Transverse colon (tissue), 4 donors: ENCODE measurements at regions not wholly inside any gene's neighbourhood (a gene's known extent, or its start where the extent isn't known, plus 50 kb on each side); places are given as distances from the start of the nearest gene placed in this dataset.

ENCODE experiments used
- DNase-seq: peaks from one replicate; pipeline ENCODE4 v3.0.0-alpha.2; 2019
- H3K27ac ChIP-seq, 4 donors: fragments of 200-600 bp; sonication (generic); 2 replicates each; pipeline ENCODE4 v1.5.1; 2016 to 2018; ENCODE audit warnings: inconsistent platforms in 4 of 4
- H3K27me3 ChIP-seq: fragments of 200-600 bp; sonication (generic); 2 replicates; pipeline ENCODE4 v1.5.1; 2017; ENCODE audit warnings: inconsistent platforms
- H3K36me3 ChIP-seq, 4 donors: fragments of 200-600 bp; sonication (generic); 2 replicates each; pipeline ENCODE4 v1.5.1; 2017 to 2019; ENCODE audit warnings: inconsistent platforms in 4 of 4
- H3K4me1 ChIP-seq, 4 donors: fragments of 200-600 bp; sonication (generic); 2 replicates each; pipeline ENCODE4 v1.5.1; 2017 to 2020; ENCODE audit warnings: inconsistent platforms in 4 of 4
- H3K4me3 ChIP-seq, 4 donors: fragments of 200-600 bp; sonication (generic); 1 replicate in 1 of 4; 2 replicates in 3 of 4; pipeline versions ENCODE4 v1.5.1 to v1.6.1; 2017 to 2019; ENCODE audit warnings: inconsistent platforms in 4 of 4
- H3K9me3 ChIP-seq, 2 donors: fragments of 200-600 bp; sonication (generic); 2 replicates each; pipeline ENCODE4 v1.5.1; 2017 to 2019; ENCODE audit warnings: inconsistent platforms in 2 of 2
- EP300 ChIP-seq: sonication (generic); formaldehyde crosslinking; IDR thresholded peaks from one replicate; pipeline ENCODE4 v1.6.1; 2017; ENCODE audit warnings: antibody characterized with exemption, low read depth
- POLR2A ChIP-seq: fragments of 450-650 bp; IDR thresholded peaks from one replicate; pipeline ENCODE4 v1.6.1; 2016; ENCODE audit warnings: antibody characterized with exemption, mild to moderate bottlenecking, moderate library complexity
- POLR2AphosphoS5 ChIP-seq, 3 donors: sonication (generic); formaldehyde crosslinking; IDR thresholded peaks; one replicate each; pipeline ENCODE4 v1.6.1; 2016; ENCODE audit warnings: antibody characterized with exemption in 3 of 3
- WGBS, 2 donors: methylation state at CpG; one replicate each; pipeline ENCODE4 v1.1.5; 2018; ENCODE audit warnings: low coverage in 1 of 2; 5-methylcytosine and 5-hydroxymethylcytosine counted together
- in situ Hi-C, 4 donors: fragments of 200-750 bp; cut with MboI; loops; one replicate each; pipeline versions ENCODE4 v1.15.0 to v1.15.1; 2017; ENCODE audit warnings: low sequenced_read_pairs in 3 of 4, low pct_ligation_motif_present in 1 of 4, low pct_unique_long_range_greater_than_20kb in 1 of 4
- intact Hi-C: fragments of 100-400 bp; cut with DNase I; formaldehyde crosslinking; loops from one replicate; pipeline ENCODE4 v1.15.1; 2023; ENCODE audit warnings: low total_unique reads
- TF ChIP-seq, protein P1 (sequence below), 5 experiments: fragments of 200-600 bp in 3 of 5; fragments of 450-650 bp in 2 of 5; sonication (generic) in 3 of 5; IDR thresholded peaks; 1 replicate in 2 of 5; 2 replicates in 3 of 5; pipeline ENCODE4 v1.5.1; 2016 to 2017; ENCODE audit warnings: antibody characterized with exemption in 5 of 5, inconsistent platforms in 3 of 5, mild to moderate bottlenecking in 2 of 5, moderate library complexity in 1 of 5

DNA sequence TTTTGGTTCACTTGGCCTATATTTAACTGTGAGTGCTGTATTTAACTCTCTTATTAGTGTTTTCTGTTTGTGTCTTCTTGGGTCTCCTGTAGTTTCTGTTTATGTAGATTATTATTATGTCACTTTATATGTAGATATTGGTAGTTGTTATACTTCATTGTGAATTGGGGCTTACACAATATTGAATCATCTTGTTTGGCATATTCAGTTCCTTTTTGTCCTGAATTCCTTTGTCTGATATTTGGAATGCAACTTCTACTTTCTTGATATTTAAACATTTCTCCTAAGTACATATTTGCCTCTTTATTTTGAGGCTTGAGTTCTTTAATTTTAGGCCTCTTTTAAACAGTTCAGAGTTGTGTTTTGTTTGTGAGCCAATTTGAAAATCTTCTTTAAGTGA, 544.8 kb upstream of the ADGRL3 start:
- intact Hi-C loops, result no loop called here
- H3K27ac ChIP-seq, result no peak overlapping the region
- H3K4me1 ChIP-seq, result no peaks in the 10 kb centered on the region
- no peaks in the 10 kb centered on the region for H3K36me3 ChIP-seq
- no peak for DNase-seq
- in situ Hi-C loops, result no loop called here
- no peaks in the 10 kb centered on the region for H3K9me3 ChIP-seq
- H3K27me3 ChIP-seq, result no peaks in the 10 kb centered on the region
- TF ChIP-seq EP300, result no peak
- TF ChIP-seq, protein P1, sequence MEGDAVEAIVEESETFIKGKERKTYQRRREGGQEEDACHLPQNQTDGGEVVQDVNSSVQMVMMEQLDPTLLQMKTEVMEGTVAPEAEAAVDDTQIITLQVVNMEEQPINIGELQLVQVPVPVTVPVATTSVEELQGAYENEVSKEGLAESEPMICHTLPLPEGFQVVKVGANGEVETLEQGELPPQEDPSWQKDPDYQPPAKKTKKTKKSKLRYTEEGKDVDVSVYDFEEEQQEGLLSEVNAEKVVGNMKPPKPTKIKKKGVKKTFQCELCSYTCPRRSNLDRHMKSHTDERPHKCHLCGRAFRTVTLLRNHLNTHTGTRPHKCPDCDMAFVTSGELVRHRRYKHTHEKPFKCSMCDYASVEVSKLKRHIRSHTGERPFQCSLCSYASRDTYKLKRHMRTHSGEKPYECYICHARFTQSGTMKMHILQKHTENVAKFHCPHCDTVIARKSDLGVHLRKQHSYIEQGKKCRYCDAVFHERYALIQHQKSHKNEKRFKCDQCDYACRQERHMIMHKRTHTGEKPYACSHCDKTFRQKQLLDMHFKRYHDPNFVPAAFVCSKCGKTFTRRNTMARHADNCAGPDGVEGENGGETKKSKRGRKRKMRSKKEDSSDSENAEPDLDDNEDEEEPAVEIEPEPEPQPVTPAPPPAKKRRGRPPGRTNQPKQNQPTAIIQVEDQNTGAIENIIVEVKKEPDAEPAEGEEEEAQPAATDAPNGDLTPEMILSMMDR (IDR thresholded peaks at IDR 0.05), result no peak
- TF ChIP-seq POLR2AphosphoS5 (IDR thresholded peaks at IDR 0.05), result no peak
- TF ChIP-seq POLR2A, result no peak
- H3K4me3 ChIP-seq, result no peak overlapping the region

DNA sequence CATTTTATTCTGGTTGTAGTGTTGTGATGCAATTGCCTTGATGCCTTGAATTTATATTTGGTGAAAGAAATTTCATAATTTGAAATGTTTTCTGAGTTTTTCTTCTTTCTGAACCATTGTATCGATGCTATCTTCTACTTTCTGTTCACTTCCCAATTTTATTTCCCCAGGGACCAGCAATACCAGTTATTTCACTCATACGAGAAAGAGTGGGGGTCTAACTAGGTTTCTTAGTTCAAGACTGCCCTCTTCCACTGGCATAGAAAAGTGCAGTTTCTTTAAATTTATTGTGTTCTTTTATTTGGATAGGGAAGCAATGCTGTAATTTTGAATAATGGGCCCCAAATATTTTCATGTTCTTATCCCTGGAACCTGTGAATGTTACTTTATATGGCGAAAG, 544.0 kb upstream of the ADGRL3 start:
- no peaks in the 10 kb centered on the region for H3K27me3 ChIP-seq
- no peak overlapping the region for H3K27ac ChIP-seq
- intact Hi-C loops, result no loop called here
- H3K9me3 ChIP-seq, result no peaks in the 10 kb centered on the region
- H3K4me1 ChIP-seq, result no peaks in the 10 kb centered on the region
- H3K4me3 ChIP-seq, result no peak overlapping the region
- H3K36me3 ChIP-seq, result no peaks in the 10 kb centered on the region
- no peak for DNase-seq
- in situ Hi-C loops, result no loop called here
- no peak for TF ChIP-seq POLR2A
- 72% methylated on average over 3 of the region's 3 CpGs for WGBS, 2 donors

DNA sequence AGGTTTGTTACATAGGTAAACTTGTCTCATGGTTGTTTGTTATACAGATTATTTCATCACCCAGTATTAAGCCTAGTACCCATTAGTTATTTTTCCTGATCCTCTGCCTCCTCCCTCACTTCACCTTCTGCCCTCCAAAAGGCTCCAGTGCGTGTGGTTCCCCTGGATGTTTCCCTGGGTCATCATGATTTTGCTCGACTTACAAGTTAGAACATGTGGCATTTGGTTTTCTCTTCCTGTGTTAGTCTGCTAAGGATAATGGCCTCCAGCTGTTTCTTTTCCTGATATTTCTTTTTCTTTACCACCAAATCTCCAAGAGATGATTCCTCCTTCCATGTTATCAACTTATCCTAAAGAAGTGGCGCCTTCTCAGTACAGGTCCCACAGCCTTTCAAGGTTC, 543.1 kb upstream of the ADGRL3 start:
- in situ Hi-C loops, result no loop called here
- Histone ChIP-seq H3K27ac (no peak overlapping the region), H3K4me1 (no peaks in the 10 kb centered on the region), H3K9me3 (no peaks in the 10 kb centered on the region), H3K4me3 (no peak overlapping the region), H3K27me3 (no peaks in the 10 kb centered on the region), H3K36me3 (no peaks in the 10 kb centered on the region)
- DNase-seq, result no peak
- WGBS, 2 donors, result 64 to 71% methylated on average over 3 of the region's 3 CpGs
- TF ChIP-seq, protein P1 (IDR thresholded peaks at IDR 0.05), result no peak
- no peak for TF ChIP-seq POLR2A
- intact Hi-C loops, result no loop called here

DNA sequence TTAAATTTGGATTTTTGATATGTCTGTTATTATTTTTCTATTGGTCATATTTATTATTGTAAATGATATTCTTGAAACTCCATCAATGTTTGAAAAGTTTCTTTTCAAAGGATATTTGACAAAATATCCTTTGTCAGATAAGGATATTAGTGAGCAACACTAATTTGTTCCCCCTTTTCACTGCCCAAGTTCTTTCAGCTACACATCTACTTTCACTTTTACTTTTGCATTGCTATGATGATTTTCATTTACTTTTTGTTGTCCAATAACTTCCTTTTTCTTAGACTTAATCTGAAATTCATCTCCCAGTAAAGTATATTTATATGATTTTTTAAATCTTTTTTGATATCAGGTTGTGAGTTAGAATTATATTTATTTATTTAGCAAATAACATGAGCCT, 542.3 kb upstream of the ADGRL3 start:
- no peak for DNase-seq
- Histone ChIP-seq H3K4me1 (no peaks in the 10 kb centered on the region), H3K27ac (no peak overlapping the region), H3K27me3 (no peaks in the 10 kb centered on the region), H3K9me3 (no peaks in the 10 kb centered on the region), H3K4me3 (no peak overlapping the region), H3K36me3 (no peaks in the 10 kb centered on the region)
- in situ Hi-C loops, result no loop called here
- no peak for TF ChIP-seq EP300
- no peak for TF ChIP-seq POLR2AphosphoS5 (IDR thresholded peaks at IDR 0.05)
- no peak for TF ChIP-seq POLR2A
- TF ChIP-seq, protein P1 (IDR thresholded peaks at IDR 0.05), result no peak
- intact Hi-C loops, result no loop called here

DNA sequence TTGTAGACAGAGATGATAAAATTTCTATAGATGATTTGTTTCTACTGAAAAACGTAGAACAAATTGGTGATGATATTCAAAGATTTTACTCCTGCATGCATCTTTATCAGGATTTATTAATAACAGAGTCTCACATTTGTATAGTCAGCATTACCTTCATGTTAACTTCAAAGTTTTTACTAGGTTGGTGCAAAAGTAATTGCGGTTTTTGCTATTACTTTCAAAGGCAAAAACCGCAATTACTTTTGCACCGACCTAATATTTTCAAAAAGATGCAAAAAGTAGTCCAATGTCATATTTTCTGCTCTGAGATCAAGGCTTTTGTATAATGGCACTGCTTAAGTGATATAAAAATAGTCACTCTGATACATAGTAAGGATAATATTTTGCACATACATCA, 536.4 kb upstream of the ADGRL3 start:
- no peak for TF ChIP-seq POLR2A
- TF ChIP-seq, protein P1 (IDR thresholded peaks at IDR 0.05), result no peak
- no peak for TF ChIP-seq EP300
- TF ChIP-seq POLR2AphosphoS5 (IDR thresholded peaks at IDR 0.05), result no peak
- H3K4me3 ChIP-seq, result no peak overlapping the region
- in situ Hi-C loops, result no loop called here
- no peaks in the 10 kb centered on the region for H3K27me3 ChIP-seq
- no peak for DNase-seq
- no peak overlapping the region for H3K27ac ChIP-seq
- no peaks in the 10 kb centered on the region for H3K4me1 ChIP-seq
- no peaks in the 10 kb centered on the region for H3K36me3 ChIP-seq
- H3K9me3 ChIP-seq, result no peaks in the 10 kb centered on the region
- intact Hi-C loops, result no loop called here
- 77 to 92% methylated on average over 4 of the region's 4 CpGs for WGBS, 2 donors
